ENCODE measurements at regions not wholly inside any gene's neighbourhood (a gene's known extent, or its start where the extent isn't known, plus 50 kb on each side); places are given as distances from the start of the nearest gene placed in this dataset.

DNA sequence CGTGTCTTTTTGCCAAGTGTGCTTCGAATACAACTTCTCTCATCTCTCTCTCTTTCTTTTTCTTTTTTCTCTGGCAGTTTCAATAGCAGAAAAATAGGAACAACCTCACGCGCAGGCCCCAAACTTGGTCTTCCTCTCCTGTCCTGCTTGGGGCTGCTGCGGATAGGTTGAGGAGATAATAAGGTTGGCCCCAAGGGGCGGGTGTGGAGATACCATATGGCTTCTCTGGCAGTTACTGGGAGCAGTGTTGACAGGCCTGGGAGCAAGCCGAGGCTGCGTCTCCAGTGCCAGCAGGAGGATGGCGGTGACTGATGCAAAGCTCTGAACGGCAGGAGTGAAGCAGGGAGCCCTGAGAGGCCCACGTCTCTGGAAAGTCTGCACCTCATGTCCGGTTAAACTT, 89.5 kb upstream of the MANSC4 start:
- no peak overlapping the region for H3K4me3 ChIP-seq (ENCODE audit: low read depth, low read length)
- no peak for DNase-seq (ENCODE audit: low read depth)
- TF ChIP-seq, protein P1, sequence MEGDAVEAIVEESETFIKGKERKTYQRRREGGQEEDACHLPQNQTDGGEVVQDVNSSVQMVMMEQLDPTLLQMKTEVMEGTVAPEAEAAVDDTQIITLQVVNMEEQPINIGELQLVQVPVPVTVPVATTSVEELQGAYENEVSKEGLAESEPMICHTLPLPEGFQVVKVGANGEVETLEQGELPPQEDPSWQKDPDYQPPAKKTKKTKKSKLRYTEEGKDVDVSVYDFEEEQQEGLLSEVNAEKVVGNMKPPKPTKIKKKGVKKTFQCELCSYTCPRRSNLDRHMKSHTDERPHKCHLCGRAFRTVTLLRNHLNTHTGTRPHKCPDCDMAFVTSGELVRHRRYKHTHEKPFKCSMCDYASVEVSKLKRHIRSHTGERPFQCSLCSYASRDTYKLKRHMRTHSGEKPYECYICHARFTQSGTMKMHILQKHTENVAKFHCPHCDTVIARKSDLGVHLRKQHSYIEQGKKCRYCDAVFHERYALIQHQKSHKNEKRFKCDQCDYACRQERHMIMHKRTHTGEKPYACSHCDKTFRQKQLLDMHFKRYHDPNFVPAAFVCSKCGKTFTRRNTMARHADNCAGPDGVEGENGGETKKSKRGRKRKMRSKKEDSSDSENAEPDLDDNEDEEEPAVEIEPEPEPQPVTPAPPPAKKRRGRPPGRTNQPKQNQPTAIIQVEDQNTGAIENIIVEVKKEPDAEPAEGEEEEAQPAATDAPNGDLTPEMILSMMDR (IDR thresholded peaks at IDR 0.05; ENCODE audit: low read depth, low read length), result no peak
- TF ChIP-seq, protein P2, sequence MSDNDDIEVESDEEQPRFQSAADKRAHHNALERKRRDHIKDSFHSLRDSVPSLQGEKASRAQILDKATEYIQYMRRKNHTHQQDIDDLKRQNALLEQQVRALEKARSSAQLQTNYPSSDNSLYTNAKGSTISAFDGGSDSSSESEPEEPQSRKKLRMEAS (IDR thresholded peaks at IDR 0.05; ENCODE audit: low read depth, low read length), result no peak
- TF ChIP-seq MYC (IDR thresholded peaks at IDR 0.05; ENCODE audit: low read depth, low read length) (no peak), POLR2A (IDR thresholded peaks at IDR 0.05; ENCODE audit: extremely low read depth, insufficient read length) (no peak)

DNA sequence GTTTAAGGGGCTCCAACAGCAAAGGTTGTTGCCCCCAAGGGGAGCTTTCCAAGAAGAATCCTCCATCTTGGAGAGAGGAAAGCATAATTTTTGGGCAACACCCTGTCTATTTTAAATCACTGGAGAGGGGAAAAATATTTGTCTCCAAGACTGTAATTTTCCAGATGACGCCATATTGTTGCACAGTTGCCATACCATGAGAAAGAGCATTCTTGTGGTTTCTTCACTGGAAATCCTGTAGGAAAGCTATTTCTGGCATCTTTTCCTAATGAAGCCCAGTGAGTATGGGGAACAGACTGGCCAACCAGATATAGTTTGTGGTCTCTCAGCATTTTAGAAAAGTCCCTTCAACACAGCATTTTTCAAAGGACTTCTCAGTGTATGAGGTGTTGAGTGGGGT, 88.1 kb upstream of the MANSC4 start:
- TF ChIP-seq, protein P1 (IDR thresholded peaks at IDR 0.05; ENCODE audit: low read depth, low read length), result no peak
- TF ChIP-seq, protein P2 (IDR thresholded peaks at IDR 0.05; ENCODE audit: low read depth, low read length), result no peak
- TF ChIP-seq MYC (IDR thresholded peaks at IDR 0.05; ENCODE audit: low read depth, low read length) (no peak), POLR2A (IDR thresholded peaks at IDR 0.05; ENCODE audit: extremely low read depth, insufficient read length) (no peak)

DNA sequence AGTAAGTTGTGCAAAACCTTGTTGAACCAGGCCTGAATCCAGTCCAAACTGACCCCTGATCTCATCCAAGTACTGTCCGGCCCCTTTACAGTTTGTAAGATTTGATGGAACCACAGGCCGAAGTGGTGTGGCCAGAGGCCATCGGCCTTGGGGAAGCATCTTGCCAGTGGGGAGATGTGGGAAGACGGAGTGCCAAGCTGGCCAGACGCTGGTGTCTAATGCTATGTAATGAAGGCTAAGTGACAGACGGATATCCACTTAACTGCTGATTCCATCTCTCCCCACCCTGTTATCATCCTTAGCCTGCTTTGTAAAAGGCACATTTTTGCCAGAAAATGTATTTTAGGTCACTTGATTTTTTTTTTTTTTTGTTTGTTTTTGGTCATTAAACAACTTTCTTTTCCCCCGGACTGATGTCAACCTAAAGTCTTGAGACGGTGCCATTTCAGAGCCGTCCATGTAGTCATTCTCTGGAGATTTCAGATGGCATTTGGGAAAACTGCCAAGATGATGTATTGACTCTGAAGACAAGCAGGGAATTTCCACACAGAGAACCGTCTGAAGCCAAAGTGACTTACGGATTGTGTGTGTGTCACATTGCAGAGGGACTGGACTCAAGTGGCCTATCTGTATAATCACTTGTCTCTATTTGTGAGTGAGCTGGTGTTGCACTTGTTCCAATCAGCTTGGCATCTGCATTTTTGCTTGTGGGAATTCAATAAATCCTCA, 86.5 kb upstream of the MANSC4 start:
- H3K4me3 ChIP-seq (ENCODE audit: low read depth, low read length), result no peak overlapping the region
- no peak for DNase-seq (ENCODE audit: low read depth)
- TF ChIP-seq MYC (IDR thresholded peaks at IDR 0.05; ENCODE audit: low read depth, low read length) (no peak), POLR2A (IDR thresholded peaks at IDR 0.05; ENCODE audit: extremely low read depth, insufficient read length) (no peak)
- TF ChIP-seq, protein P1 (IDR thresholded peaks at IDR 0.05; ENCODE audit: low read depth, low read length), result no peak
- TF ChIP-seq, protein P2 (IDR thresholded peaks at IDR 0.05; ENCODE audit: low read depth, low read length), result no peak

More for the DNA sequence above, 88.1 kb upstream of the MANSC4 start:
- H3K4me3 ChIP-seq (ENCODE audit: low read depth, low read length), result no peak overlapping the region
- DNase-seq (ENCODE audit: low read depth), result no peak

DNA sequence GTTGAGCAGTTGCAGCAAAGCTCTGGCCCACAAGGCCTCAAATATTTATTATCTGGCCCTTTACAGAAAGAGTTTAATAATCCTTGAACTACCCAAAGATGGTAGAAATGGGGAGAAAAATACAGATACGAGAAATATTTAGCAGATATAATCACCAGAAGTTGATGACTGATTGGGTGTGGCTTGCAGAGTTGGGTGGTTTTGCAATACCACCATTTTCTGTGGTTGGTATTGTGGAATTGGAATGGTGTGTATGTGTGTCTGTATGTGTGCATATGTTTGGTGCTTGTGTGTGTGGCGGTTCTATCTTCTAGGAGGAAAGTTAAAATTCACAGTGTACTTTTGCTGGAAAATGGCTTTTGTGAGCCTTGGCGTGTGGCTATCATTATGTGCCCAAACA, 85.4 kb upstream of the MANSC4 start:
- TF ChIP-seq, protein P1 (IDR thresholded peaks at IDR 0.05; ENCODE audit: low read depth, low read length), result no peak
- no peak for TF ChIP-seq POLR2A (IDR thresholded peaks at IDR 0.05; ENCODE audit: extremely low read depth, insufficient read length)
- no peak for TF ChIP-seq MYC (IDR thresholded peaks at IDR 0.05; ENCODE audit: low read depth, low read length)
- TF ChIP-seq, protein P2 (IDR thresholded peaks at IDR 0.05; ENCODE audit: low read depth, low read length), result no peak
- peak; percentile 44 for DNase-seq (ENCODE audit: low read depth)
- H3K4me3 ChIP-seq (ENCODE audit: low read depth, low read length), result no peak overlapping the region

DNA sequence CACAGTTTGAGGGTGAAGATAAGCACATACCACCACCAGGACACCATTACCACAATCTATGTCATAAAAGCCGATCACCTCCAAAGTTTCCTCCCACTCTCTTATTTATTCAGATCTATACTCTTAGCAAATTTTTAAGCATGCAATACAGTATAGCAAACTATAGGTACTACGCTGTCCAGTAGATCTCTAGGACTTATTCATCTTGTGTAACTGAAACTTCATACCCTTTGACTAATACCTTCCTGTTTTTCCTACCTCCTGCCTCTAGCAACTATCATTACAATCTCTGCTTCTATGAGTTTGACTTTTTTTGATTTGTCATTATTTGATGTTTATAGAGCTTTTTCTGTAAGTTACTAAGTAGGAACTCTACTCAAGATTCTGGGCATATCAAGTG, 84.5 kb upstream of the MANSC4 start:
- DNase-seq (ENCODE audit: low read depth), result no peak
- no peak overlapping the region for H3K4me3 ChIP-seq (ENCODE audit: low read depth, low read length)
- TF ChIP-seq MYC (IDR thresholded peaks at IDR 0.05; ENCODE audit: low read depth, low read length) (no peak), POLR2A (IDR thresholded peaks at IDR 0.05; ENCODE audit: extremely low read depth, insufficient read length) (no peak)
- TF ChIP-seq, protein P2 (IDR thresholded peaks at IDR 0.05; ENCODE audit: low read depth, low read length), result no peak
- TF ChIP-seq, protein P1 (IDR thresholded peaks at IDR 0.05; ENCODE audit: low read depth, low read length), result no peak

Data from NB4 (cell line).